Esophagus muscularis mucosa (tissue), 4 donors: ENCODE measurements at regions not wholly inside any gene's neighbourhood (a gene's known extent, or its start where the extent isn't known, plus 50 kb on each side); places are given as distances from the start of the nearest gene placed in this dataset.

Experiments used
- DNase-seq: peaks from one replicate; pipeline ENCODE4 v3.0.0-alpha.2; 2017; ENCODE audit errors: extremely low spot score
- H3K27ac ChIP-seq, 4 donors: fragments of 200-600 bp; sonication (generic); replicated peaks in 1 of 4; 1 replicate in 3 of 4; 2 replicates in 1 of 4; pipeline ENCODE4 v1.5.1; 2016 to 2019; ENCODE audit warnings: mild to moderate bottlenecking in 1 of 4
- H3K27me3 ChIP-seq, 4 donors: fragments of 200-600 bp; sonication (generic); one replicate each; pipeline versions ENCODE4 v1.5.1 to v1.6.0; 2016 to 2019
- H3K36me3 ChIP-seq, 4 donors: fragments of 200-600 bp; sonication (generic); one replicate each; pipeline ENCODE4 v1.5.1; 2016 to 2019
- H3K4me1 ChIP-seq, 4 donors: fragments of 200-600 bp; sonication (generic); one replicate each; pipeline ENCODE4 v1.5.1; 2016 to 2019
- H3K4me3 ChIP-seq, 4 donors: fragments of 200-600 bp; sonication (generic); 1 replicate in 2 of 4; 2 replicates in 2 of 4; pipeline ENCODE4 v1.5.1; 2016 to 2019; ENCODE audit warnings: mild to moderate bottlenecking in 4 of 4, moderate library complexity in 1 of 4
- H3K9me3 ChIP-seq, 4 donors: fragments of 200-600 bp; sonication (generic); 1 replicate in 3 of 4; 2 replicates in 1 of 4; pipeline ENCODE4 v1.5.1; 2016 to 2019
- EP300 ChIP-seq: sonication (generic); formaldehyde crosslinking; IDR thresholded peaks from one replicate; pipeline ENCODE4 v1.6.1; 2017; ENCODE audit warnings: antibody characterized with exemption
- POLR2A ChIP-seq: fragments of 450-650 bp; IDR thresholded peaks from one replicate; pipeline ENCODE4 v1.6.1; 2017; ENCODE audit warnings: antibody characterized with exemption, moderate library complexity, mild to moderate bottlenecking, low read depth
- POLR2AphosphoS5 ChIP-seq, 2 donors: sonication (generic); formaldehyde crosslinking; IDR thresholded peaks; one replicate each; pipeline ENCODE4 v1.6.1; 2017; ENCODE audit warnings: antibody characterized with exemption in 2 of 2
- WGBS: methylation state at CpG from one replicate; pipeline ENCODE4 v1.1.5; 2018; 5-methylcytosine and 5-hydroxymethylcytosine counted together
- intact Hi-C: fragments of 100-400 bp; cut with DNase I; formaldehyde crosslinking; loops from one replicate; pipeline ENCODE4 v1.15.1; 2023
- TF ChIP-seq, protein P1 (sequence below), 3 experiments: fragments of 200-600 bp in 2 of 3; fragments of 450-650 bp in 1 of 3; sonication (generic) in 2 of 3; IDR thresholded peaks; one replicate each; pipeline ENCODE4 v1.5.1; 2017 to 2019; ENCODE audit warnings: antibody characterized with exemption in 3 of 3, mild to moderate bottlenecking in 2 of 3, moderate library complexity in 1 of 3

DNA sequence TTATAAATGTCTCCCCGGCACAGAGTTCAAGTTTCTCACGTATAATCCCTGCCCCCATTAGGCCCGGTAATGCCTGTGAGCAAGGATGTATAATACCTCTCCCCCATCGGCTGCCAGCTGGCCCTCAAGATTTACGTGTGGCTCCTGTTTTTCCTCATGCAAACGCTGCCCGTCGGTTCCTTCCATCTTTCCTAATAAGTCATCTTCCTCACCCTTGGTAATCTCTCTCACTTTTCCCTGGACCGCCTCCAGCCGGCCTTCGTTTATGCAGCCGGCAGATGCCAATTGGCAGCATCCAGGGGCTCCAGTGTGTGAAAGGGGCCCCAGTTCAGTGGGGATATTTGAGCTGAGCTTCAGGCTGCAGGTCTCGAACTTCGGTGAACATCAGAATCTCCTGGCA is 86.5 kb upstream of the NEURL1B start:
- no peak overlapping the region for H3K4me3 ChIP-seq
- intact Hi-C loops = loop anchor here (10.0 kb wide), 1 partner anchor 90 kb away; the partner anchor contains the start of gene NEURL1B
- no peak for DNase-seq
- 39% methylated on average over 12 of the region's 14 CpGs for WGBS
- H3K36me3 ChIP-seq = no peaks in the 10 kb centered on the region
- H3K27ac ChIP-seq = peak overlapping the region; percentile 82 to 91 (median 88)
- no peaks in the 10 kb centered on the region for H3K9me3 ChIP-seq
- H3K27me3 ChIP-seq = no peaks in the 10 kb centered on the region
- peaks cover 58 to 81% (median 80%) of the 10 kb centered on the region in 4 donors for H3K4me1 ChIP-seq
- peak; percentile 48 to 61 for TF ChIP-seq POLR2AphosphoS5 (IDR thresholded peaks at IDR 0.05)
- TF ChIP-seq, protein P1, sequence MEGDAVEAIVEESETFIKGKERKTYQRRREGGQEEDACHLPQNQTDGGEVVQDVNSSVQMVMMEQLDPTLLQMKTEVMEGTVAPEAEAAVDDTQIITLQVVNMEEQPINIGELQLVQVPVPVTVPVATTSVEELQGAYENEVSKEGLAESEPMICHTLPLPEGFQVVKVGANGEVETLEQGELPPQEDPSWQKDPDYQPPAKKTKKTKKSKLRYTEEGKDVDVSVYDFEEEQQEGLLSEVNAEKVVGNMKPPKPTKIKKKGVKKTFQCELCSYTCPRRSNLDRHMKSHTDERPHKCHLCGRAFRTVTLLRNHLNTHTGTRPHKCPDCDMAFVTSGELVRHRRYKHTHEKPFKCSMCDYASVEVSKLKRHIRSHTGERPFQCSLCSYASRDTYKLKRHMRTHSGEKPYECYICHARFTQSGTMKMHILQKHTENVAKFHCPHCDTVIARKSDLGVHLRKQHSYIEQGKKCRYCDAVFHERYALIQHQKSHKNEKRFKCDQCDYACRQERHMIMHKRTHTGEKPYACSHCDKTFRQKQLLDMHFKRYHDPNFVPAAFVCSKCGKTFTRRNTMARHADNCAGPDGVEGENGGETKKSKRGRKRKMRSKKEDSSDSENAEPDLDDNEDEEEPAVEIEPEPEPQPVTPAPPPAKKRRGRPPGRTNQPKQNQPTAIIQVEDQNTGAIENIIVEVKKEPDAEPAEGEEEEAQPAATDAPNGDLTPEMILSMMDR (IDR thresholded peaks at IDR 0.05) = no peak
- no peak for TF ChIP-seq EP300
- TF ChIP-seq POLR2A = no peak

DNA sequence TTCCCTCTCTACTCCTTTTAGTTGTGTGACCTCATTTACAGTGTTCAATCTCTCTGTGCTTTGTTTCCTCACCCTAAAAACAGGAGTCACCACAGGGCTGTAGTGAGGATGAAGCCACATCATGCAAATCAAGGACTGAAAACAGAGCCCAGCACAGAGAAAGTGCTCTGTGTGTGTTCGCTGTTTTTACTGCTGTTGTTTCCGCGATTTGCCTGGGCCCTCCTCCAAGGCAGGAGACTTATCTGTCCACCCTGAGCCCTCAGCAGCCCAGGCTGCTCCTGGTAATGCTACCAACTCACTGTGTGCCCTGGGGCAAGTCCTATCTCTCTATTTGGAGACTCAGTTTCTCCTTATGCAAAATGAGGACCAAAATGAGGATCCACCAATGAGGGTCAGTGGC is 87.2 kb upstream of the NEURL1B start:
- no peaks in the 10 kb centered on the region for H3K9me3 ChIP-seq
- no peak for TF ChIP-seq EP300
- TF ChIP-seq POLR2A = no peak
- TF ChIP-seq, protein P1 (IDR thresholded peaks at IDR 0.05) = no peak
- TF ChIP-seq POLR2AphosphoS5 (IDR thresholded peaks at IDR 0.05) = no peak
- DNase-seq = no peak
- H3K4me1 ChIP-seq = peaks cover 58 to 83% (median 80%) of the 10 kb centered on the region in 4 donors
- peak overlapping the region; percentile 82 to 91 (median 88) for H3K27ac ChIP-seq
- H3K36me3 ChIP-seq = no peaks in the 10 kb centered on the region
- WGBS = 65% methylated on average over 3 of the region's 3 CpGs
- intact Hi-C loops = loop anchor here (10.0 kb wide), 1 partner anchor 91 kb away; the partner anchor contains the start of gene NEURL1B
- H3K4me3 ChIP-seq = no peak overlapping the region
- no peaks in the 10 kb centered on the region for H3K27me3 ChIP-seq

DNA sequence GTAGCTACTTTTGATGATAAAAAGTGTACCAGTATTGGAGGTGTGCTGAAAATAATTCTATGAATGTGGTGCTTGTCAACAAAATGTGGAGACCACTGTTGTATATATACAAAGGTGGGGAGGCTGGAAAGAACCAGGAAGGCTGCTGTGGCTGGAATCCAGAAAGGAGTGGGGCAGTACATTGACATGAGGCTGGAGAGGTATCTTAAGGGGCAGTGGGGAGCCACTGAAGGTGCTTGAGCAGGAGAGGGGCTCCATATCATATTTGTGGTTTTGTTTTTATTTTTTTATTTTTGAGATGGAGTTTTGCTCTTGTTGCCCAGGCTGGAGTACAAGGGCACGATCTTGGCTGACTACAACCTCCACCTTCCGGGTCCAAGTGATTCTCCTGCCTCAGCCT is 87.9 kb upstream of the NEURL1B start:
- intact Hi-C loops = loop anchor here (10.0 kb wide), 1 partner anchor 92 kb away; the partner anchor contains the start of gene NEURL1B
- TF ChIP-seq, protein P1 (IDR thresholded peaks at IDR 0.05) = no peak
- TF ChIP-seq EP300 (no peak), POLR2A (no peak)
- Histone ChIP-seq H3K4me3 (no peak overlapping the region), H3K27me3 (no peaks in the 10 kb centered on the region), H3K9me3 (no peaks in the 10 kb centered on the region), H3K4me1 (peaks cover 50 to 83% (median 80%) of the 10 kb centered on the region in 4 donors), H3K27ac (peak overlapping the region; percentile 82 to 91 (median 88)), H3K36me3 (no peaks in the 10 kb centered on the region)
- WGBS = 100% methylated on average over 2 of the region's 2 CpGs
- DNase-seq = no peak

DNA sequence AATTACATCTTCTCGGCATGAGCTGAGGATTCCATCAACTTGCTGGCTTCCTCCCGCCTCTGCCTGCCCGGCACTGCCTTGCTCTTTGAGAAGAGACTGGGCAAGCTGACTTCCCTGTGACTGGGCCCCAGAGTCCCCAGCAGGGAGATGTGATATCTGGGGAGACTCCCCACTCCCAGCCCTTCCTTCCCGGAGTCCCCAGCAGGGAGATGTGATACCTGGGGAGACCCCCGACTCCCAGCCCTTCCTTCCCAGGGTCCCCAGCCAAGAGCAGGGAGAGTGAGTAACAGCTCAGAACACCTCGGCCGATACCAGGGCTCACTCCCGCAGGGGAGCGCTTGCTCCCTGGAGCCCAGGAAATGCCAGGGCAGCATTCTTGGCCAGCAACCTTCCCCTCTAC is 90.1 kb upstream of the NEURL1B start:
- peaks cover 30 to 69% (median 66%) of the 10 kb centered on the region in 4 donors for H3K4me1 ChIP-seq
- intact Hi-C loops = loop anchor here (10.0 kb wide), 1 partner anchor 94 kb away; the partner anchor contains the start of gene NEURL1B
- no peak overlapping the region for H3K4me3 ChIP-seq
- no peaks in the 10 kb centered on the region for H3K36me3 ChIP-seq
- 78% methylated on average over 6 of the region's 9 CpGs for WGBS
- DNase-seq = no peak
- H3K9me3 ChIP-seq = no peaks in the 10 kb centered on the region
- no peaks in the 10 kb centered on the region for H3K27me3 ChIP-seq
- no peak for TF ChIP-seq POLR2AphosphoS5 (IDR thresholded peaks at IDR 0.05)
- no peak for TF ChIP-seq POLR2A
- TF ChIP-seq, protein P1 (IDR thresholded peaks at IDR 0.05) = no peak
- TF ChIP-seq EP300 = no peak
- H3K27ac ChIP-seq = peak overlapping the region in 1 of 4 donors; percentile 13
